ENCODE measurements at regions not wholly inside any gene's neighbourhood (a gene's known extent, or its start where the extent isn't known, plus 50 kb on each side); places are given as distances from the start of the nearest gene placed in this dataset.

DNA sequence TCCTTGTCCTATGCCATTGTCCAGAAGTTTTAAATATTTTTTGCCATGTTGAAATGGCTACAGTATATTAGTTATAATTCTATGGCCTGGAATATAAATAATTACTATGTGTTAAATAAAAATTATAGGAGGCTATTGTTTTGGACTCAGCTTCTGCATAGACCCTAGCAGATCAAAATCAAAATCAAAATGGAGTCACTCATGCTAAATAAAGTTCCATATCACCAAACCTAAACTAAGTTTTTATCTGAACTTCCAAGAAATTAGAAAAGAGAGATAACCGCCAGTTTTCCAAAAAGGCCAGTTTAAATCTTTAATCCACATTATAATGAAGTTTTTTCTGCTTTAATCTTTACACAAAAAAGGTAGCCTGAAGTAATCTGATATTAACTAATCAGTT is 227.8 kb upstream of the P2RY1 start:
- TF ChIP-seq MAFK (IDR thresholded peaks at IDR 0.05; ENCODE audit: partially characterized antibody) (no peak), FOSL2 (IDR thresholded peaks at IDR 0.05) (no peak), FOSL2 (CRISPR knock-in tag; IDR thresholded peaks at IDR 0.05) (no peak), HOXA7 (CRISPR knock-in tag; IDR thresholded peaks at IDR 0.05) (no peak), RCOR1 (IDR thresholded peaks at IDR 0.05; ENCODE audit: low read depth, low read length) (no peak), HOXB13 (CRISPR knock-in tag; IDR thresholded peaks at IDR 0.05; ENCODE audit: low read depth) (no peak), HEYL (CRISPR knock-in tag; IDR thresholded peaks at IDR 0.05) (no peak), ZNF302 (CRISPR knock-in tag; IDR thresholded peaks at IDR 0.05) (no peak), MYC (IDR thresholded peaks at IDR 0.05; ENCODE audit: borderline replicate concordance, low read length) (no peak), EHMT2 (IDR thresholded peaks at IDR 0.05; ENCODE audit: low read depth) (no peak)
- no peak for FAIRE-seq
- Histone ChIP-seq H3K4me3 (no peak overlapping the region), H3K4me1 (no peaks in the 10 kb centered on the region), H3K27ac (no peak overlapping the region), H3K9me3 (peaks cover 5% of the 10 kb centered on the region; the same call in 1 of the 3 replicates), H3K4me2 (no peak overlapping the region)
- ATAC-seq: no peak
- CTCF ChIA-PET: no interaction called here
- POLR2A ChIA-PET: no interaction called here
- DNase-seq (ENCODE audit: low read depth in 1 of 2, low spot score in 1 of 2): no peak
- 70% methylated on average over 1 of the region's 1 CpG for WGBS (ENCODE audit: missing lambda C conversion rate)

DNA sequence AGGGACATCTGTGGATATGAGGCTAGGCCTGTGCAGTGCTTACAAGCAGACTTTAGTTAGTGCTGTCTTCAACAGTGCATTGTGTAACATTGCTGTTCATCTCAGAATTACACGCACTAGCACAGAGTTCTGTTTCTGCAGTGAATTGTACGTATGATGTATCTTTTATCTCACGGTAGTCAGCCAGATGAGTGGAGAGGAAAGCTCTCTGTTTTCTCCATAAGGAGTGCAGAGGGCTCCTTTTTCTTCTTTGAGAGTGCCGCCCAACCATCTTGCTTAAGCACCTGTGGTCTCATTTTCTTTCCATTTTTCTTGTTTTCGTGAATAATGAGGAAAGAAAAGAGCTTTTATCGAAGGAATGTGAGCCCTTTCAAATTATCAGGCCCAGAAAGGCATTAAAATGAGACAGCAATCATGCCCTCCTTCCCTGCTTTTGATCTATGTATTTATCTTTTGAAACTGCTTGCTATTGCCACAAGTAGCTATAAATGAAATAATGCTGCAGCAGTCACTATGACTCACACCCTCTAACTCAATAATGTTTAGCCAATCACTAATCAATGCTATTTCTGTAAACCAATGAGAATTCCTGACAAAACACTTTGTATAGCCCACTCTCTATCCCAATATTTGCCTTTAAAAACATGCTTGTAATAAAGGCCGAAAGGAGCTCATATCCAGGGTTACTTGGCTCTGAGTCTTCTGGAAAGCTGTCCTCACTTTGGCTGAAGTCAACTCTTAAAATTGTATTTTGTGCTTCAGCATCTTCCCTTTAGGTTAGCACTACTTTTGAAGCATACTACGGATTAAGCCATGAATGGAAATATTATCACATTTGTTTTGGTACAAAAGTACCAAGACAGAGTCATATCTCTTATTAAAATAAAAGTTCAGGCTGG is 226.0 kb upstream of the P2RY1 start:
- H3K4me3 ChIP-seq: no peak overlapping the region
- no peak overlapping the region for H3K4me2 ChIP-seq
- DNase-seq (ENCODE audit: low read depth in 1 of 2, low spot score in 1 of 2): no peak
- H3K4me1 ChIP-seq: no peaks in the 10 kb centered on the region
- TF ChIP-seq, protein P1, sequence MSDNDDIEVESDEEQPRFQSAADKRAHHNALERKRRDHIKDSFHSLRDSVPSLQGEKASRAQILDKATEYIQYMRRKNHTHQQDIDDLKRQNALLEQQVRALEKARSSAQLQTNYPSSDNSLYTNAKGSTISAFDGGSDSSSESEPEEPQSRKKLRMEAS (IDR thresholded peaks at IDR 0.05): no peak
- TF ChIP-seq FOSL2 (IDR thresholded peaks at IDR 0.05): no peak
- TF ChIP-seq FOSL2 (CRISPR knock-in tag; IDR thresholded peaks at IDR 0.05): no peak
- no peak for TF ChIP-seq RFX5 (IDR thresholded peaks at IDR 0.05)
- TF ChIP-seq KDM1A (IDR thresholded peaks at IDR 0.05; ENCODE audit: low read depth): no peak
- no peak for TF ChIP-seq ZNF302 (CRISPR knock-in tag; IDR thresholded peaks at IDR 0.05)
- TF ChIP-seq FOSB (CRISPR knock-in tag; IDR thresholded peaks at IDR 0.05): no peak
- no peak for TF ChIP-seq CBX2 (IDR thresholded peaks at IDR 0.05; ENCODE audit: borderline replicate concordance, low read depth)
- no peak for TF ChIP-seq POLR2A (IDR thresholded peaks at IDR 0.05; ENCODE audit: low read length)
- no peak for TF ChIP-seq JUNB (IDR thresholded peaks at IDR 0.05)
- TF ChIP-seq, protein P2, sequence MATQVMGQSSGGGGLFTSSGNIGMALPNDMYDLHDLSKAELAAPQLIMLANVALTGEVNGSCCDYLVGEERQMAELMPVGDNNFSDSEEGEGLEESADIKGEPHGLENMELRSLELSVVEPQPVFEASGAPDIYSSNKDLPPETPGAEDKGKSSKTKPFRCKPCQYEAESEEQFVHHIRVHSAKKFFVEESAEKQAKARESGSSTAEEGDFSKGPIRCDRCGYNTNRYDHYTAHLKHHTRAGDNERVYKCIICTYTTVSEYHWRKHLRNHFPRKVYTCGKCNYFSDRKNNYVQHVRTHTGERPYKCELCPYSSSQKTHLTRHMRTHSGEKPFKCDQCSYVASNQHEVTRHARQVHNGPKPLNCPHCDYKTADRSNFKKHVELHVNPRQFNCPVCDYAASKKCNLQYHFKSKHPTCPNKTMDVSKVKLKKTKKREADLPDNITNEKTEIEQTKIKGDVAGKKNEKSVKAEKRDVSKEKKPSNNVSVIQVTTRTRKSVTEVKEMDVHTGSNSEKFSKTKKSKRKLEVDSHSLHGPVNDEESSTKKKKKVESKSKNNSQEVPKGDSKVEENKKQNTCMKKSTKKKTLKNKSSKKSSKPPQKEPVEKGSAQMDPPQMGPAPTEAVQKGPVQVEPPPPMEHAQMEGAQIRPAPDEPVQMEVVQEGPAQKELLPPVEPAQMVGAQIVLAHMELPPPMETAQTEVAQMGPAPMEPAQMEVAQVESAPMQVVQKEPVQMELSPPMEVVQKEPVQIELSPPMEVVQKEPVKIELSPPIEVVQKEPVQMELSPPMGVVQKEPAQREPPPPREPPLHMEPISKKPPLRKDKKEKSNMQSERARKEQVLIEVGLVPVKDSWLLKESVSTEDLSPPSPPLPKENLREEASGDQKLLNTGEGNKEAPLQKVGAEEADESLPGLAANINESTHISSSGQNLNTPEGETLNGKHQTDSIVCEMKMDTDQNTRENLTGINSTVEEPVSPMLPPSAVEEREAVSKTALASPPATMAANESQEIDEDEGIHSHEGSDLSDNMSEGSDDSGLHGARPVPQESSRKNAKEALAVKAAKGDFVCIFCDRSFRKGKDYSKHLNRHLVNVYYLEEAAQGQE (IDR thresholded peaks at IDR 0.05): no peak
- TF ChIP-seq BHLHE40 (IDR thresholded peaks at IDR 0.05; ENCODE audit: low read depth, low read length): no peak
- no peak for TF ChIP-seq RCOR1 (IDR thresholded peaks at IDR 0.05; ENCODE audit: low read depth, low read length)
- no peak for TF ChIP-seq RNF2 (IDR thresholded peaks at IDR 0.05; ENCODE audit: borderline replicate concordance, low read depth)
- ChIA-PET CTCF (interaction anchor here (1.0 to 1.7 kb wide), 2 partner anchors 10 to 34 kb away, joined by 3 to 4 read pairs; no protein-coding TSS in a partner anchor), POLR2A (no interaction called here)
- WGBS (ENCODE audit: missing lambda C conversion rate): 60% methylated on average over 8 of the region's 8 CpGs
- H3K27ac ChIP-seq: no peak overlapping the region
- no peaks in the 10 kb centered on the region for H3K9me3 ChIP-seq
- ATAC-seq: no peak
- FAIRE-seq: no peak

DNA sequence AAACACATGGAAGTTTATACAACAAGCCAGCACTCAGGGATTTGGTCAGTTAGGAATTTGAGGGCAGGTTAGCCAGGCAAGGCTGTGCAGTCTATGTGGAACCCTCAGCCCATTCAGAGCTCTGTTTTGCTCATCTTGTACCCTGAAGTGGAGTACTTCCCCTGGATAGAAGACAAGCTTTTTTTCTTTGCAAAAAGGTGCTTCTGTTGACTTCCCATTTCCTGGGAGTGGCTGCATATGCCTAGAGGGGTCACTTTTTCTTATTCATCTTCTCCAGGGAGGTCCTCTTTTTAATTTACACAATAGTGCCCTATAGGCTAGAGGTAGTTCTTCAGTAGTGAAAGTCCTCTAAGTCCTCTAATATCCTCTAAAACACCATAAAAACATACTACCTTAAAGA is 225.0 kb upstream of the P2RY1 start:
- FAIRE-seq (no peak), DNase-seq (ENCODE audit: low read depth in 1 of 2, low spot score in 1 of 2) (no peak), ATAC-seq (no peak)
- Histone ChIP-seq H3K27ac (no peak overlapping the region), H3K4me2 (no peak overlapping the region), H3K4me3 (no peak overlapping the region), H3K4me1 (no peaks in the 10 kb centered on the region), H3K9me3 (no peaks in the 10 kb centered on the region)
- CTCF ChIA-PET: interaction anchor here (1.0 to 1.7 kb wide), 2 partner anchors 11 to 35 kb away, joined by 3 to 4 read pairs; no protein-coding TSS in a partner anchor
- POLR2A ChIA-PET: no interaction called here
- TF ChIP-seq, protein P2 (IDR thresholded peaks at IDR 0.05): no peak
- TF ChIP-seq TFCP2L1 (CRISPR knock-in tag; IDR thresholded peaks at IDR 0.05): no peak
- TF ChIP-seq TP53 (CRISPR knock-in tag; IDR thresholded peaks at IDR 0.05): no peak
- TF ChIP-seq, protein P3, sequence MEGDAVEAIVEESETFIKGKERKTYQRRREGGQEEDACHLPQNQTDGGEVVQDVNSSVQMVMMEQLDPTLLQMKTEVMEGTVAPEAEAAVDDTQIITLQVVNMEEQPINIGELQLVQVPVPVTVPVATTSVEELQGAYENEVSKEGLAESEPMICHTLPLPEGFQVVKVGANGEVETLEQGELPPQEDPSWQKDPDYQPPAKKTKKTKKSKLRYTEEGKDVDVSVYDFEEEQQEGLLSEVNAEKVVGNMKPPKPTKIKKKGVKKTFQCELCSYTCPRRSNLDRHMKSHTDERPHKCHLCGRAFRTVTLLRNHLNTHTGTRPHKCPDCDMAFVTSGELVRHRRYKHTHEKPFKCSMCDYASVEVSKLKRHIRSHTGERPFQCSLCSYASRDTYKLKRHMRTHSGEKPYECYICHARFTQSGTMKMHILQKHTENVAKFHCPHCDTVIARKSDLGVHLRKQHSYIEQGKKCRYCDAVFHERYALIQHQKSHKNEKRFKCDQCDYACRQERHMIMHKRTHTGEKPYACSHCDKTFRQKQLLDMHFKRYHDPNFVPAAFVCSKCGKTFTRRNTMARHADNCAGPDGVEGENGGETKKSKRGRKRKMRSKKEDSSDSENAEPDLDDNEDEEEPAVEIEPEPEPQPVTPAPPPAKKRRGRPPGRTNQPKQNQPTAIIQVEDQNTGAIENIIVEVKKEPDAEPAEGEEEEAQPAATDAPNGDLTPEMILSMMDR (IDR thresholded peaks at IDR 0.05): no peak
- no peak for TF ChIP-seq FOSL2 (IDR thresholded peaks at IDR 0.05)
- no peak for TF ChIP-seq FOSL2 (CRISPR knock-in tag; IDR thresholded peaks at IDR 0.05)
- TF ChIP-seq RNF2 (IDR thresholded peaks at IDR 0.05; ENCODE audit: borderline replicate concordance, low read depth): no peak
- no peak for TF ChIP-seq RFX5 (IDR thresholded peaks at IDR 0.05)
- no peak for TF ChIP-seq JUNB (IDR thresholded peaks at IDR 0.05)
- TF ChIP-seq ZFP36 (IDR thresholded peaks at IDR 0.05; ENCODE audit: borderline replicate concordance, partially characterized antibody): no peak
- no peak for TF ChIP-seq CBX2 (IDR thresholded peaks at IDR 0.05; ENCODE audit: borderline replicate concordance, low read depth)

All from A549 (cell line).